ENCODE measurements at regions not wholly inside any gene's neighbourhood (a gene's known extent, or its start where the extent isn't known, plus 50 kb on each side); places are given as distances from the start of the nearest gene placed in this dataset.
"Not testable (repeated sequence)": the region's sequence is repeated elsewhere in the genome, so short reads cannot be mapped to it uniquely, and the experiment has no call there.

DNA sequence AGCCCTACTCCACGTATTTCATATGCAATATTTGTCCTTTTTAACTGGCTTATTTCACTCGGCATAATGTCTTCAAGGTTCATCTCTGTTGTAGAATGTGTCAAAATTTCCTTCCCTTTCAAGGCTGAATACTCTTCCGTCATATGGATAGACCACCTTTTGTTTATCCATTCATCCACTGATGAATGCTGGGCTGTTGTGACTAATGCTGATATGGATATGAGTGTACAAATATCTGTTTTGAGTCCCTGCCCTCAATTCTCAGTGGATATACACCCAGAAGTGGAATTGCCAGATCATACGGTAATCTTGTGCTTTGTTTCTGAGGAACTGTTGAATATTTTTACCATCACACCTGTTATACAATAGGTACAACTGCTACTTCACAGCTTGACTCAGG lies 155.2 kb upstream of the IRF2BP2 start:
- no peak overlapping the region for H3K27ac ChIP-seq
- no peaks in the 10 kb centered on the region for H3K36me3 ChIP-seq
- H3K27me3 ChIP-seq = no peaks in the 10 kb centered on the region
- no peak overlapping the region for H3K4me3 ChIP-seq
- TF ChIP-seq, protein P1, sequence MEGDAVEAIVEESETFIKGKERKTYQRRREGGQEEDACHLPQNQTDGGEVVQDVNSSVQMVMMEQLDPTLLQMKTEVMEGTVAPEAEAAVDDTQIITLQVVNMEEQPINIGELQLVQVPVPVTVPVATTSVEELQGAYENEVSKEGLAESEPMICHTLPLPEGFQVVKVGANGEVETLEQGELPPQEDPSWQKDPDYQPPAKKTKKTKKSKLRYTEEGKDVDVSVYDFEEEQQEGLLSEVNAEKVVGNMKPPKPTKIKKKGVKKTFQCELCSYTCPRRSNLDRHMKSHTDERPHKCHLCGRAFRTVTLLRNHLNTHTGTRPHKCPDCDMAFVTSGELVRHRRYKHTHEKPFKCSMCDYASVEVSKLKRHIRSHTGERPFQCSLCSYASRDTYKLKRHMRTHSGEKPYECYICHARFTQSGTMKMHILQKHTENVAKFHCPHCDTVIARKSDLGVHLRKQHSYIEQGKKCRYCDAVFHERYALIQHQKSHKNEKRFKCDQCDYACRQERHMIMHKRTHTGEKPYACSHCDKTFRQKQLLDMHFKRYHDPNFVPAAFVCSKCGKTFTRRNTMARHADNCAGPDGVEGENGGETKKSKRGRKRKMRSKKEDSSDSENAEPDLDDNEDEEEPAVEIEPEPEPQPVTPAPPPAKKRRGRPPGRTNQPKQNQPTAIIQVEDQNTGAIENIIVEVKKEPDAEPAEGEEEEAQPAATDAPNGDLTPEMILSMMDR (IDR thresholded peaks at IDR 0.05) = no peak
- no peak for TF ChIP-seq POLR2A (IDR thresholded peaks at IDR 0.05)
- H3K9me3 ChIP-seq = no peaks in the 10 kb centered on the region
- peaks cover 0 to 12% (median 11%) of the 10 kb centered on the region in 4 donors for H3K4me1 ChIP-seq
- DNase-seq = no peak

DNA sequence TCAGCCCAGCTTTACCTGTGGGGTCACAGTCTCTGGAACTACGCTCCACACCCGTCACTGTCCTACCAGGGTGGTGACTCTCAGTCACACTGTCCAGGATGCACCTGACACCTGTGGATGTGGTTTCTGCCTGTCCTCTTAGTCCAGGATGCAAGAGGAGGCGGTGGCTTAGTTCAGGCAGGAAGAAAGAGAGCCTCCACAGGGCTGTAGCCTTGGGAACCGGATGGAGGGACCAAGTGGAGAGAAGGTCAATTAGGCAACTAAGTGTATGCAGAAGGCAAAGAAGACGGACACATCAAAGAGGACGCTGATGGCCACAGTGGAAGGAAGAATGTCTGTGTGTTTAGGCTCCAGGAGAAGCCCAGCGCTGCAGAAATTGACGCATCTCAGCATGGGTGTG lies 153.9 kb upstream of the IRF2BP2 start:
- no peak for DNase-seq
- peaks cover 0 to 11% (median 8%) of the 10 kb centered on the region in 4 donors for H3K4me1 ChIP-seq
- H3K36me3 ChIP-seq = no peaks in the 10 kb centered on the region
- TF ChIP-seq, protein P1 (IDR thresholded peaks at IDR 0.05) = no peak
- no peak for TF ChIP-seq POLR2A (IDR thresholded peaks at IDR 0.05)
- no peak overlapping the region for H3K27ac ChIP-seq
- H3K4me3 ChIP-seq = no peak overlapping the region
- H3K27me3 ChIP-seq = no peaks in the 10 kb centered on the region
- no peaks in the 10 kb centered on the region for H3K9me3 ChIP-seq

DNA sequence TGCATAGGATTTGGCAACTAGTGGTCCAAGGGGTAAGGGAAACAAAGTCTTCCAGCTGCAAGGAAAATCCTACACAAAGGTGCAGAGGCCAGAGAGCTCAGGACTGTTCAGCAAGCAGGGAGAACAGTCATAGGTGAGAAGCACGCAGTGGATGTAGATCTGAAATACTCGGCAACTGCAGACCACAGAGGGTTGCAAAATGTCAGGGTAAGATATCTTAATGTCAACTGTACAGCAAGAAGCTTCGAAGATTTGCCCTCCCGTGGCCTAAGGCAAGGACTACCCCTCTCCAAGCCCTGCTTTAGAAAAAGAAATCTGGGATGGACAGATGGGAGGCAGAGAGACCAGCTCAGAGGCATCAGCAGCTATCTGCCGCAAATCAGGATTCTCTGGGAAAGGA lies 153.4 kb upstream of the IRF2BP2 start:
- no peak overlapping the region for H3K4me3 ChIP-seq
- no peak overlapping the region for H3K27ac ChIP-seq
- no peaks in the 10 kb centered on the region for H3K27me3 ChIP-seq
- H3K9me3 ChIP-seq = no peaks in the 10 kb centered on the region
- peaks cover 0 to 6% (median 3%) of the 10 kb centered on the region in 4 donors for H3K4me1 ChIP-seq
- no peak for TF ChIP-seq POLR2A (IDR thresholded peaks at IDR 0.05)
- TF ChIP-seq, protein P1 (IDR thresholded peaks at IDR 0.05) = no peak
- DNase-seq = no peak
- H3K36me3 ChIP-seq = no peaks in the 10 kb centered on the region

DNA sequence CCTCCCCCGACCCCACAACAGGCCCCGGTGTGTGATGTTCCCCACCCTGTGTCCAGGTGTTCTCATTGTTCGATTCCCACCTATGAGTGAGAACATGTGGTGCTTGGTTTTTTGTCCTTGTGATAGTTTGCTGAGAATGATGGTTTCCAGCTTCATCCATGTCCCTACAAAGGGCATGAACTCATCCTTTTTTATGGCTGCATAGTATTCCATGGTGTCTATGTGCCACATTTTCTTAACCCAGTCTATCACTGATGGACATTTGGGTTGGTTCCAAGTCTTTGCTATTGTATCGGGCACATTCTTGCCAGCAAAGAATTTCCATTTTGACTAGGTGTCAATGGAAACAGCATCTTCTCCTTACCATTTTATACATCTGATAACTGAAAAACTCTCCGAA lies 152.1 kb upstream of the IRF2BP2 start:
- not testable (repeated sequence) for H3K27ac ChIP-seq, H3K9me3 ChIP-seq, H3K36me3 ChIP-seq, DNase-seq, H3K4me1 ChIP-seq, H3K4me3 ChIP-seq, H3K27me3 ChIP-seq

DNA sequence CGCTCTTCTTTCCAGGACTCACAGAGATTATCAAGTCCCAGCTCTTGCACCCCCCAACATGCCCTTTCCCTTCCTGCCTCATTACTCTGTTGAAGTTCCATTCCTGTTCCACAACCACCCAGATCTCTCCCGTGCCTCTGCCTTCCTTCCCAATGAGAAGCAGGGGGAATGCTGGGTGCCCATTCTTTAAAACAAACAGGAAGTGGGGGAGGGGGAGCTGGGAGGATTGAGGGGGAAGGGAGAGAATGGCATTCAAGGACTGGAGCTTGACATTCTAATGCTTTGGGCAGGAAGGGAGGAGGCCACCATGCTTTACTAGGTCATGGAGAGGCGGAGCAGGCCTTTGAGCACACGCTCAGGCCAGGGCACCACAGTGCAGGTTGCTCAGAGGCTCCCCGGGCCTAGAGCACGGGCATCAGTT lies 150.3 kb upstream of the IRF2BP2 start:
- Histone ChIP-seq H3K27ac (no peak overlapping the region), H3K36me3 (no peaks in the 10 kb centered on the region), H3K4me1 (peaks cover 0 to 5% (median 0%) of the 10 kb centered on the region in 4 donors), H3K4me3 (no peak overlapping the region), H3K27me3 (no peaks in the 10 kb centered on the region), H3K9me3 (no peaks in the 10 kb centered on the region)
- TF ChIP-seq, protein P1 (IDR thresholded peaks at IDR 0.05) = no peak
- TF ChIP-seq POLR2A (IDR thresholded peaks at IDR 0.05) = no peak
- no peak for DNase-seq

DNA sequence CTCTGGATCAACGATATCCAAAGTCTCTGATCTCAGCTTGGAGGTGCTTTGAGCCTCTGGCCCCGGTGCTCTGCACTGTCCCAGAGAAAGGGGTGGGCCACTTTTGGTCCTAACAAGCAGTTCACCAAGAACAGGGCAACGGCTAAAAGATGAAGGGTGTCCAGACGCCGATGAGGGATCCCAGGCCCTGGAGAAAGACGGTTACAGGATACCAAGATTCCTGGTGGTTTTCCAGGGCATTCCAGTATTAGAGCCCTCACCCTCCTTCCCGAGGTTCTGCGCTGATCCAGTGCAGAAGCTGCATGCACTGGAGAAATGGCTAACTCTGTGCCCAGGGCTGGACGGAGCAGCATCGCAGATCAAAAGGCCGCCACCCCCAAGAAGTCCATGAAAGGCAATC lies 149.9 kb upstream of the IRF2BP2 start:
- no peak for TF ChIP-seq POLR2A (IDR thresholded peaks at IDR 0.05)
- TF ChIP-seq, protein P1 (IDR thresholded peaks at IDR 0.05) = no peak
- H3K36me3 ChIP-seq = no peaks in the 10 kb centered on the region
- H3K27ac ChIP-seq = peak overlapping the region in 2 of 4 donors; percentile 3 to 45
- DNase-seq = no peak
- peaks cover 0 to 5% (median 0%) of the 10 kb centered on the region in 4 donors for H3K4me1 ChIP-seq
- H3K4me3 ChIP-seq = no peak overlapping the region
- H3K27me3 ChIP-seq = no peaks in the 10 kb centered on the region
- H3K9me3 ChIP-seq = no peaks in the 10 kb centered on the region
